GM21619 (cell line): ENCODE measurements at regions not wholly inside any gene's neighbourhood (a gene's known extent, or its start where the extent isn't known, plus 50 kb on each side); places are given as distances from the start of the nearest gene placed in this dataset.
"Not testable (repeated sequence)": the region's sequence is repeated elsewhere in the genome, so short reads cannot be mapped to it uniquely, and the experiment has no call there.

ENCODE experiments used
- ATAC-seq: cut with Tn5 transposase; IDR thresholded peaks from one replicate; pipeline ENCODE4 v1.9.1; 2021; ENCODE audit not compliant: unreplicated experiment

GRCh38 chr3:66910266-66911055, 87.6 kb upstream of the KBTBD8 start:
- no peak for ATAC-seq

- ATAC-seq: no peak
Measured at GRCh38 chr3:66912306-66912705, 85.8 kb upstream of the KBTBD8 start.

- ATAC-seq: no peak
Measured at GRCh38 chr3:66922058-66922457, 76.0 kb upstream of the KBTBD8 start.

- ATAC-seq: no peak
Measured at GRCh38 chr3:66923969-66924368, 74.1 kb upstream of the KBTBD8 start.

GRCh38 chr3:66928252-66928651, 69.9 kb upstream of the KBTBD8 start:
- ATAC-seq: no peak

GRCh38 chr3:66931291-66931690, 66.8 kb upstream of the KBTBD8 start:
- no peak for ATAC-seq

- no peak for ATAC-seq
Measured at GRCh38 chr3:66931699-66932098, 66.4 kb upstream of the KBTBD8 start.

GRCh38 chr3:66933233-66933632, 64.9 kb upstream of the KBTBD8 start:
- no peak for ATAC-seq

GRCh38 chr3:66934041-66934440, 64.1 kb upstream of the KBTBD8 start:
- no peak for ATAC-seq

- no peak for ATAC-seq
Measured at GRCh38 chr3:66934725-66935124, 63.4 kb upstream of the KBTBD8 start.

GRCh38 chr3:66937041-66937440, 61.1 kb upstream of the KBTBD8 start:
- not testable (repeated sequence) for ATAC-seq

- ATAC-seq: peak; percentile 70
Measured at GRCh38 chr3:66938338-66938963, 59.7 kb upstream of the KBTBD8 start.

GRCh38 chr3:66948041-66948440, 50.1 kb upstream of the KBTBD8 start:
- no peak for ATAC-seq
